ENCODE measurements at regions not wholly inside any gene's neighbourhood (a gene's known extent, or its start where the extent isn't known, plus 50 kb on each side); places are given as distances from the start of the nearest gene placed in this dataset.

DNA sequence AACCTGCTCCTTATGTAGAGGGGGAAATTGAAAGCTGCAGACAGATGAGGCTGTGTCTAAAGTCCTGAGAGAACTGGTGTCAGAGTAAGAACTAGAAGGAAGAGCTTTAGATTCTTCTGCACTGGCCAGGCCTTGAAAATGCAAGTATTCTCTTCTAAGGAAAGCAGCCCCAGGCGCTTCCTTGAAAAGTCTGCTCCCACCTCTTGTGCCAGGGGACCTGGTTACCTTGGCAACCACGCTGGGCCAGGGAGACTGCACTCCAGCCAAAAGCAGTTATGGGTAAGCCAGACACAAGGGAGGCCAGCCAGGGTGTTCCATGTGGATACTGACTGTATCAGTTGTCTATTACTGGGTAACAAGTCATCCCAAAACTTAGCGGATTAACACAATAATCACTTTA lies 228.6 kb upstream of the SDK2 start:
- TF ChIP-seq EZH2 (IDR thresholded peaks at IDR 0.05) (no peak), POLR2AphosphoS5 (IDR thresholded peaks at IDR 0.05; ENCODE audit: borderline replicate concordance, low read depth, low read length) (no peak)

Measured in SK-N-MC (cell line).